CD4-positive, alpha-beta T cell (primary cell): ENCODE measurements at regions not wholly inside any gene's neighbourhood (a gene's known extent, or its start where the extent isn't known, plus 50 kb on each side); places are given as distances from the start of the nearest gene placed in this dataset.

Experiments
- ATAC-seq: fragments of 200-7000 bp; cut with Tn5 transposase; one replicate; pipeline ENCODE4 v1.10.0; 2022; ENCODE audit warnings: mild to moderate bottlenecking; ENCODE audit not compliant: poor library complexity
- CTCF ChIA-PET: fragments of 350-600 bp; sonication (Branson Sonifier 250); formaldehyde crosslinking; loops from one replicate; lab custom pipeline; 2021; ENCODE audit warnings: antibody characterized with exemption, inconsistent platforms; lab: Charles Lee
- POLR2A ChIA-PET: fragments of 350-600 bp; sonication (Branson Sonifier 250); formaldehyde crosslinking; loops from one replicate; lab custom pipeline; 2021; ENCODE audit warnings: antibody characterized with exemption, inconsistent platforms; lab: Charles Lee
- DNase-seq, 14 experiments: peaks; one replicate each; pipeline ENCODE4 v3.0.0-alpha.2; 2013 to 2020; ENCODE audit warnings: mixed read lengths in 2 of 14
- H3K27ac ChIP-seq, 2 donors: one replicate each; pipeline versions ENCODE4 v1.5.1 to v1.7.0; 2013; ENCODE audit warnings: low read length in 2 of 2, low read depth in 1 of 2, mild to moderate bottlenecking in 1 of 2
- H3K27me3 ChIP-seq, 2 experiments: 1 replicate in 1 of 2; 2 replicates in 1 of 2; pipeline versions ENCODE4 v1.6.1 to v1.7.0; 2013; ENCODE audit warnings: low read length in 2 of 2, control low read depth in 1 of 2, mild to moderate bottlenecking in 1 of 2, moderate library complexity in 1 of 2; ENCODE audit not compliant: insufficient read depth in 2 of 2, control insufficient read depth in 1 of 2
- H3K36me3 ChIP-seq: one replicate; pipeline ENCODE4 v1.6.1; 2013; ENCODE audit warnings: low read length, control low read depth; ENCODE audit not compliant: insufficient read depth
- H3K4me1 ChIP-seq: one replicate; pipeline ENCODE4 v1.6.1; 2013; ENCODE audit warnings: low read length, control low read depth; ENCODE audit not compliant: insufficient read depth
- H3K4me3 ChIP-seq: one replicate; pipeline ENCODE4 v1.5.1; 2013; ENCODE audit warnings: mild to moderate bottlenecking, low read length, moderate library complexity
- H3K9me3 ChIP-seq, 2 experiments: 1 replicate in 1 of 2; 2 replicates in 1 of 2; pipeline versions ENCODE4 v1.6.1 to v1.7.0; 2013; ENCODE audit warnings: low read length in 2 of 2, mild to moderate bottlenecking in 2 of 2, control low read depth in 1 of 2, moderate library complexity in 1 of 2; ENCODE audit not compliant: control insufficient read depth in 1 of 2, insufficient read depth in 1 of 2
- H3K27ac Mint-ChIP-seq: one replicate; pipeline ENCODE4 v1.8.0; 2020; ENCODE audit warnings: mixed read lengths
- H3K27me3 Mint-ChIP-seq: one replicate; pipeline ENCODE4 v1.8.0; 2021; ENCODE audit warnings: mixed read lengths
- H3K36me3 Mint-ChIP-seq: one replicate; pipeline ENCODE4 v1.8.0; 2021; ENCODE audit warnings: low read depth, mixed read lengths
- H3K4me1 Mint-ChIP-seq: one replicate; pipeline ENCODE4 v1.8.0; 2021; ENCODE audit warnings: low read depth, mixed read lengths
- H3K4me3 Mint-ChIP-seq: one replicate; pipeline ENCODE4 v1.8.0; 2020; ENCODE audit warnings: mild to moderate bottlenecking, mixed read lengths
- H3K9me3 Mint-ChIP-seq: one replicate; pipeline ENCODE4 v1.8.0; 2020; ENCODE audit warnings: mixed read lengths
- intact Hi-C, 2 experiments: fragments of 100-400 bp; cut with DNase I in 1 of 2; cut with micrococcal nuclease in 1 of 2; formaldehyde crosslinking; loops; one replicate each; pipeline versions ENCODE4 v1.15.1 to v1.9.0; 2023 to 2025; cut with DNase I, micrococcal nuclease
- TF ChIP-seq, protein P1 (sequence below): fragments of 200-600 bp; IDR thresholded peaks from one replicate; pipeline ENCODE4 v1.8.0; 2022; ENCODE audit warnings: antibody characterized with exemption, mild to moderate bottlenecking

DNA sequence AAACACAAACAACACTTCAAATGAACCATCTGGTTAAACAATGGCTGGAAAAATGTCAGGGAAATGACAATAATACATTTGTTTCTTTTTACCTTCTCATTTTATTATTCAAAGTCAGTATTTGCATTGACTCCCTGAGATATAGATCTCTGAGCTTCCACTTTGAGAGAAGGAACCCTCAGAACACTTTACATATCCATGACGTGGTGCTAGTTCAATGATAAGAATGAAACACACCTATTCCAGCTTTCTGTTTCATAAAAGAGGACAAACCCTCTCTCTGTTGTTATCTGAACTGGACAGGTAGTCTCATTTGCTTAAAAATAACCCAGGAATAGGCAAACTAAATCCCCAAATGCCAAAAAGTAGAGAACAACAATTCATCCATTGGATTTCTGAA lies 65.3 kb upstream of the CCSER1 start:
- POLR2A ChIA-PET, result no interaction called here
- H3K27me3 Mint-ChIP-seq, result no peaks in the 10 kb centered on the region
- CTCF ChIA-PET, result no interaction called here

DNA sequence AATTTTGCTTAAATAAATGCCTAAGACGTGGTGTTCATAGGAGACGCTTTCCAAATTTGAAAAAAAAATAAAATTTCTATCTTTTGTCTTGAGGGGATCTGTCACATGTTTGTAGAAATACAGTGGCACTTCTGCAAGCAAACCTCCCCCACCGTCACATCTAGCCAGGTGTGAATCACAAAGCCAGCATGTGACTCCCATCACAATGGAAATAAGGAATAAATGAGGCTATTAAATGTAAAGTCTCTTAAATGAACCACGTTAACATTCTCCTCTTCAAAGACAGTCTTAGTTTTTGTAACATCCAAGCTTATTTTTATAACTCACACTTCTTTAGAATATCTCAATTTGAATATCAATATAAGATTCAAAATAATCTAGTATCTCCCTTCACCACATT lies 63.0 kb upstream of the CCSER1 start:
- Histone ChIP-seq H3K4me3 (no peak overlapping the region), H3K27me3 (no peaks in the 10 kb centered on the region), H3K36me3 (no peaks in the 10 kb centered on the region), H3K27ac (no peak overlapping the region), H3K9me3 (no peaks in the 10 kb centered on the region), H3K4me1 (no peaks in the 10 kb centered on the region)
- Mint-ChIP-seq H3K4me3 (no peak overlapping the region), H3K27ac (no peak overlapping the region), H3K4me1 (no peaks in the 10 kb centered on the region), H3K27me3 (no peaks in the 10 kb centered on the region), H3K36me3 (no peaks in the 10 kb centered on the region), H3K9me3 (no peaks in the 10 kb centered on the region)
- TF ChIP-seq, protein P1, sequence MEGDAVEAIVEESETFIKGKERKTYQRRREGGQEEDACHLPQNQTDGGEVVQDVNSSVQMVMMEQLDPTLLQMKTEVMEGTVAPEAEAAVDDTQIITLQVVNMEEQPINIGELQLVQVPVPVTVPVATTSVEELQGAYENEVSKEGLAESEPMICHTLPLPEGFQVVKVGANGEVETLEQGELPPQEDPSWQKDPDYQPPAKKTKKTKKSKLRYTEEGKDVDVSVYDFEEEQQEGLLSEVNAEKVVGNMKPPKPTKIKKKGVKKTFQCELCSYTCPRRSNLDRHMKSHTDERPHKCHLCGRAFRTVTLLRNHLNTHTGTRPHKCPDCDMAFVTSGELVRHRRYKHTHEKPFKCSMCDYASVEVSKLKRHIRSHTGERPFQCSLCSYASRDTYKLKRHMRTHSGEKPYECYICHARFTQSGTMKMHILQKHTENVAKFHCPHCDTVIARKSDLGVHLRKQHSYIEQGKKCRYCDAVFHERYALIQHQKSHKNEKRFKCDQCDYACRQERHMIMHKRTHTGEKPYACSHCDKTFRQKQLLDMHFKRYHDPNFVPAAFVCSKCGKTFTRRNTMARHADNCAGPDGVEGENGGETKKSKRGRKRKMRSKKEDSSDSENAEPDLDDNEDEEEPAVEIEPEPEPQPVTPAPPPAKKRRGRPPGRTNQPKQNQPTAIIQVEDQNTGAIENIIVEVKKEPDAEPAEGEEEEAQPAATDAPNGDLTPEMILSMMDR, result no peak
- DNase-seq (no peak), ATAC-seq (no peak)
- POLR2A ChIA-PET, result no interaction called here
- intact Hi-C loops, result no loop called here
- CTCF ChIA-PET, result no interaction called here

More for the DNA sequence above, 65.3 kb upstream of the CCSER1 start:
- TF ChIP-seq, protein P1, result no peak
- DNase-seq (no peak), ATAC-seq (no peak)
- no peaks in the 10 kb centered on the region for H3K27me3 ChIP-seq
- no peaks in the 10 kb centered on the region for H3K36me3 ChIP-seq
- intact Hi-C loops, result no loop called here
- no peak overlapping the region for H3K4me3 ChIP-seq
- no peaks in the 10 kb centered on the region for H3K4me1 ChIP-seq
- no peaks in the 10 kb centered on the region for H3K9me3 ChIP-seq
- Mint-ChIP-seq H3K27ac (no peak overlapping the region), H3K36me3 (no peaks in the 10 kb centered on the region), H3K4me1 (no peaks in the 10 kb centered on the region), H3K9me3 (no peaks in the 10 kb centered on the region), H3K4me3 (no peak overlapping the region)
- no peak overlapping the region for H3K27ac ChIP-seq

DNA sequence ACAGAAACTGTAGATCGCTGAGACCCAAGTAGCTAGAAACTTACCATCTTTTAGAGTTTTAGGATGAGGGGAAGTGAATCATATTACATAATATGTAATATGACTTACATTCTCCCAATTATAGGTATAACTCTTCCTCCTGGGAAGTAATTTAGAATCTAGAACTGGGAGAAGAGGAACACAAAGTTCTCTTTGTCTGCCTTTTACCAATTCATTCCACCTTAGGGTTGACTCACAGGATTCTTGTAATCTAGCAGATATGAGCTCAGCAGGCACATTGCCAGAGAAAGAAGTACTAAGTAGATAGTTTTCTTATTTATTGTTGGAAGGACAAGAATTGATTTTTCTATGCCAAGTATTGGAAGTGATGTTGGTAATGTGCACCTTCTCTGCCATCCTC lies 58.0 kb upstream of the CCSER1 start:
- POLR2A ChIA-PET, result no interaction called here
- H3K27me3 ChIP-seq, result no peaks in the 10 kb centered on the region
- no peak overlapping the region for H3K27ac ChIP-seq
- intact Hi-C loops, result no loop called here
- CTCF ChIA-PET, result interaction anchor here (0.6 kb wide), 1 partner anchor 327 kb away, joined by 3 read pairs; no protein-coding TSS in a partner anchor
- no peak overlapping the region for H3K4me3 ChIP-seq
- DNase-seq, result no peak
- Mint-ChIP-seq H3K27ac (no peak overlapping the region), H3K4me1 (no peaks in the 10 kb centered on the region), H3K36me3 (no peaks in the 10 kb centered on the region), H3K27me3 (peaks cover 1% of the 10 kb centered on the region), H3K4me3 (no peak overlapping the region), H3K9me3 (no peaks in the 10 kb centered on the region)
- H3K36me3 ChIP-seq, result no peaks in the 10 kb centered on the region
- ATAC-seq, result no peak
- TF ChIP-seq, protein P1, result no peak
- H3K9me3 ChIP-seq, result no peaks in the 10 kb centered on the region
- H3K4me1 ChIP-seq, result no peaks in the 10 kb centered on the region
